NCI-H2196 treated with DMSO at 0.1 percent for 48 hours (cell line): ENCODE measurements at regions not wholly inside any gene's neighbourhood (a gene's known extent, or its start where the extent isn't known, plus 50 kb on each side); places are given as distances from the start of the nearest gene placed in this dataset.

Experiments
- DNase-seq: peaks from one replicate; lab custom pipeline; 2025; ENCODE audit not compliant: unreplicated experiment; lab: John Stamatoyannopoulos, UW

DNA sequence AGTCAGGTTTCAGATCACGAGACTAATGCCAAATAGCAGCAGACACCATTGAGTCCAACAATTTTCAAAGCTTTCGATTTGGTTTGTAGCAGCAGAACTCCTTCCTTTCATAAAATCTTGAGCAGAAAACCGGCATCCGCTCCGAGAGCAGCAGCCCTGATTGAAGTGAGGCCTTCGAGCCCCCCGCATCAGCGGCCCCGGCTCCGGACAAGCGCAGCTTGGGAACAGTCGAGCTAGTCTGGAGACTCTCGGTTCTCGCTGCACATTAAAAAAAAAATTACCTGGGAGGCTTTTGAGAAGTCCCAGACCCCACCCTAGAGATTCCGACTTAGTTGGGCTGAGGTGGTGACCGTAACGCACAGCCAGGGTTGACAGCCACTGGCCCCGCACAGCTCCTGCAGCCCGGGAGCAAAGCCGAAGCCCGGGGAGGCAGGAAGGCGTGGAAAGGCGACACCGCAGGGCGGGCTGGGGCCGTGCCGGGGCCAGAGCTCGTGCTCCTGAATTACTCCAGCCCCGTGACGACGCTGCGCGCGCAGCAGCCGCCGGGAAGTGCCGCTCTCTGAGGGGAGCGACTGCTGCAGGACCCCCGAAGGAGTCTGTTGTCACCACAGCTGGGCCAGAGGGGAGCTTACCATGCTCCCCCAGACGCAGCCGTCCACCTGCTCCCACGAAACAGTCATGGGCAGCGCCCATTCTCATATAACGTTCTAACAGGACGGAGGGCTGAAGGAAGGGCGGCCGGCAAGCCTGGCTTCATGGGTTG, 57.8 kb downstream of the SPATA19 start:
- DNase-seq = no peak

DNA sequence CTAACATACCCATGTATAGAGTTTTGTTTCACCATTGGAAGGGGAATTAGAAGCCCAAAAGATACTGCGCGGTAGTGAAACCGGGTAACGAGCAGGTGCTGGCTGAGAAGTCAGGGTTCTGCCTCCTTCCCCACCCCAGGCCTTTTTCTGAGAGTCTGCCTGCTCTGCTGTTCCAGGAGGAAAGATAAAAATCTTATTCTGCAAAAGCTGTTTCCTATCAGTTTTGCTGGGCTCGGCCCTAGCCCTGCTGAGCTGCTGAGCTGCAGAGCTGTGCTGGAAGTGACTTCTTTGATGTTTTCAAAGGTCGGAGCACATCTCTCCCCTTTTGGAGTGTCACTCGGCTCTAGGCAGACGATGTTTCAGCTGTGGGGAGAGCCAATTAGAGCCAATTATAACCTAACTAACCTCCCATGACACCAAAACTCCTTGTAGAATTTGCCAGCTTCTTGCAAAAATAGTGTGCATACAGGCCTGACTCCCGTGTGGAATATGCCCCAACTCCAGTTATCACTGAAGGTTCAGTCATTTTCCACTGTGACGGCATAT, 59.4 kb downstream of the SPATA19 start:
- no peak for DNase-seq

DNA sequence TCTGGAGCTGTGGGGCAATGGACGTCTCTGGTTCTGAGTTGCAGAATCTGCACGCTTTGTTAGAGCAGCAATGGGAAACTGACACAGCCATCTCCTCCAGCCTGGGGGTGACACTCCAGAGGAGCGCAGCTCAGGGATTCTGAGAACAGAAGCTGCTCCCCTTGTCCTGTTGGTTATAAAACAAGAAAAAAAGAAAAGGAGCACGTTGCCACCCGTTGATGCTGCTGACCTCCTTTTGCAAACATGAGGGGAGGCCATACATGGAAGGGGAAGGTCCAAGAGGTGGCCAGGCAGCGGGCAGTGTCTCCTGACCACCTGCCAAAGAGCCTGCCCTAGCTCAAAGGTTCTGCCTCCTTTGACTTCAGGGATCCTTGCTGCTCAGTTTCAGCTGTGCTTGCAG, 61.0 kb downstream of the SPATA19 start:
- DNase-seq = no peak

DNA sequence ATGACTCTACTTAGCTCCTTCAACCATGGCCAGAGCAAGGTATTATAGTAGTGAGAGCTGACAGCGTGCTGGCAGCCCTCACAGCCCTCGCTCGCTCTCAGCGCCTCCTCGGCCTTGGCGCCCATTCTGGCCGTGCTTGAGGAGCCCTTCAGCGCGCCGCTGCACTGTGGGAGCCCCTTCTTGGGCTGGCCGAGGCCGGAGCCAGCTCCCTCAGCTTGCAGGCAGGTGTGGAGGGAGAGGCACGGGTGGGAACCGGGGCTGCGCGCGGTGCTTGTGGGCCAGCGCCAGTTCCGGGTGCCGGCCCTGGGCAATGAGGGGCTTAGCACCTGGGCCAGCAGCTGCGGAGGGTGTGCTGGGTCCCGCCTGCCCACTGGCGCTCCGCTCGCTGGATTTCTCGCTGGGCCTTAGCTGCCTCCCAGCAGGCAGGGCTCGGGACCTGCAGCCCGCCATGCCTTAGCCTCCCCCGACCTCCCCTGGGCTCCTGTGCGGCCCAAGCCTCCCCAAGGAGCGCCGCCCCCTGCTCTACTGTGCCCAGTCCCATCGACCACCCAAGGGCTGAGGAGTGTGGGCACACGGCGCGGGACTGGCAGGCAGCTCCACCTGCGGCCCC, 63.1 kb downstream of the SPATA19 start:
- no peak for DNase-seq

DNA sequence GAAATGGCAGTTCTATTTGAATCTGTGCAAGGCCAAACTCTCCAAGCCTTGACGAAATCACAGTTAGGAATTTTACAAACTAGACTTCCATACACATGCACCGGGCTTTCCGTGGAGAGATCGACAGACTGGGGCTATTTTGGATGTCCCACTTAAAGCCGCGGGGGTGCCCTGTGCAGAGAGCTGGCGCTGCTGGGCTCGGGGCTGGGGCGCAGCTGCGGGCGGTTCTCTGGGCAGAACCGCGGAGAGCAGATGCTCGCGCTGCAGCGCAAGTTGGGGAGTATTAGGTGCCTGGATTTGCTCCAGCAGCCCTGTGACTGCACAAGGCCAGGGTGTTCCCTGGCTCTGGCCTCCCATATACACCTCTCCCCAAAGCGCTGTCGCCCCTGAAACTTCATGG, 67.2 kb downstream of the SPATA19 start:
- DNase-seq = no peak

DNA sequence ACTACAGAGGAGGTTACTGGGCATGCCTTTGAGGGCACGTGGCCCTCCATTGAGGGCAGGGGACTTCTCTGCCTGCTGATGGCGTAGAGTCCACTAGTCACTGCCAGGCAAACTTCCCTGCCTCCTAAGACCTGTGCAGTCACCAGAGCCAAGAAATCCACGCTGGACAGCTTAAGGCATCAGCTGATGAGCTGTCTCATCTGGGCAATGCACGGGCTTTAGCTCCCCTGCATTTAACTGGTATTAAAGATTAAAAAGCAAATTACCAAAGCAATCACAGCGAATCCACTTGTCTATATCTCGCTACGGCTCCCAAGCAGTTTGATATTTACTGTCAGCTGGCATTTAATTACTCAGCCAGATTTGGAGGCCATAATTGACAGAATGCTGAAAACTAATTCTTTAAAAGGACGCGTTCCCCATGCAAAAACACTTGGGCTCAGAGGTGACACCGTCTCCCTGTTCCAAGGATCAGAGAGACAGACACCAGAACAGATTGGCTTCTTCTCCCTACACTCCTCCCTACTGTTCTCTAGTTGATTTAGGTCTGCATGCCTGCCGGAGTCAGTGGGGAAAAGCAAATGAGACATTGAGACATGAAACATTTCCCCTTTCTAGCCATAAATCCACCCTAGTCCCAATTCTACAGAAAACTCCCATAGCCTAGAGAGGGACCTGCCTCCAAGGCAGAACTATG, 68.5 kb downstream of the SPATA19 start:
- no peak for DNase-seq

DNA sequence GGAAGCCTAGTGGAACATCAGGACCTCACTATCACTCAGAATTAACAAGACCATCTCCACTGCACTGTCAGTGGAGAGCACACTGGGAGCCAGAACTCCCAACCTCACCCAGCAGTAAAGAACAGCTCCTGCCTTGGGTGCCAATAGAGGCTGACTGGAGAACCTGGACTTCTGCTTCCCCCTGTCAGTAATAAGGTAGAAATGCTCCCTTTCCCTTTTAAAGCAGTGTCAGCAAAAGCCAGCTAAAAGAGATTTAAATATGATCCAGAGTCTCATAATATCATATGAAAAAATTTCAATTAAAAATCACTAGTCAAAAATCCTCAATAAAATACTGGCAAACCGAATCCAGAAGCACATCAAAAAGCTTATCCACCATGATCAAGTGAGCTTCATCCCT, 82.8 kb downstream of the SPATA19 start:
- no peak for DNase-seq

DNA sequence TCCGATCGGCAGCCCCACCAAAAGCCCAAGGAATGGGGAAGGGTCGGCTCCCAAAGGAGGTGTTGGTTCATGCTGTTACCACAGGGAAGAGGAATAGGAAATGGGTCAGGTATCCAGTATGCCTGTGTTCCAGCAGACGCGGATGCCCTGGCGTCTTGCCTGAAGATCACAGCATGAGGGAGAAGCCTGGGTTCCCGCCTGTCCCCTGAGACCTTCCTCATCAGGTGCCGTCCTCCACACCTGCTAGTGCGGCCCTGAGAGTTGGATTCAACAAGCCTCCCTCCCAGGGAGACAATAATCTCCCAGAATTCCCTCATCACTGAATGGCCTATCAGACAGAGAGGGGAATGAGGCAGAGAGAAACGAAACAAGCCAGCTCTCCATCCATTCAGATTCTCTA, 92.2 kb downstream of the SPATA19 start:
- no peak for DNase-seq

DNA sequence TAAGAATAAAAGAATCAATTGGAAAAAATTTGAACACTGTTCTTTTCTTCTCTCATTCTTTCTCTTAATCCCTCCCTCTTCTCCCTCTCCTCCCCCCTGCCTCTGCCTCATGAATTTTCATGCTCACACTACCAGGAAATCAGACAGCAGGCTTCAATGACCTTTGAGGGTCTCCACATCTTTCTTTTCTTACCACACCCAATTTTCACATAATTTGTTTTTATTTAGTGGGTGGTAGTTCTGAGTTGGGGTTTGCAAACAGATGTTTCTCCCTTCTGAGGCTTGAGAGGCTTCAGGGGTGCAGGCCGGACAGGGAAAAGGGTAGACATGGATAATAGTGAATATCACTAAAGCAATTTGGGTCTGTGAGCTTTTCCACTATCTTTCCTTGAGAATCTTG, 95.5 kb downstream of the SPATA19 start:
- DNase-seq = no peak

DNA sequence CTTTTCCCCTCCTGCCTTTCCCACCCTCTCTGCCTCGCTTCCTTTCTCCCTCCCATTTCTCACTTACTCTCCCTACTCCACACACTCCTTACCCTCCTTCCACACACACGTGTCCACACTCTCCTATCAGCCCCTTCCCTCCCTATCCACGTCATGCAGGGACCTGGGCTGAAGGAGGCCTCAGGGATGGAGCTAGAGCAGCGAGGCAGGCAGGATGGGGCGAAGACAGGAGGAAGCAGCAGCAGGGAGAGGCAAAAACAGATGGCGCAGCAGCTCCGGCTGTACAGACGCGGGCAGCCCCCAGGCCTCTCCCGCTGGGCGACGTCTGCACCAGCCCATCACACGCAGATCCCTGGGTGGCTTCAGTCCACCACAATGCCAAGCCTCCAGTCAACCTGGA, 97.9 kb downstream of the SPATA19 start:
- no peak for DNase-seq

DNA sequence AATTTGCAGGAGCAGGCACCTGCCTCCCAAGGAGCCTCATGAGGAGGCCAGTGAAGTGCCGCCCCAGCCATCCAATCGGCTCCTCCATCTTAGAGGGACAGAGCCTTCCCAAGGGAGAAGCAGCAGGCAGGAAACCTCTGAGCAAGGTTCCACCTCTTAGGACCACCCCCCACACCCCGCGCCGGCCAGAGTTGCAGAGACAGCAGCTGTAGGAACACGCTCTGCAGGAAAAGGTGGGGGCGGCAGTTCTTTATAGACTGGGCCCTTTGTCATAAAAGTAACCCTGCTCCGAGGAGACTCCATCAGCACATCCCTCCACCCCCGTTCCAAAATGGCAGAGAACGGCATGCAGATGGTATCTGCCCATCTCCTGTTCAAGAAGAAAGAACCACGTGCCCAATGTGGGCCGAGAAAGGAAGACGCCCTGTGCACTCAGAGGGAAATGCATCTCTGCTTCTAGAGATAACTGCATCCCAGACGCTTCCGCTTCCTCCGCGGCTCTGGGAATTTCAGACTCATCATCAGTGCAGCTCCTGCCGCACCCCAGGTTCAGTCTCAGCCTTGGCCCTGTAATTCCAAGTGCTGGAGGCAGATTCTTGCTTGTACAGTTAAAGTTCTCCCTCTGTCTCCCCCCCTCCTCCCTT, 98.5 kb downstream of the SPATA19 start:
- no peak for DNase-seq

DNA sequence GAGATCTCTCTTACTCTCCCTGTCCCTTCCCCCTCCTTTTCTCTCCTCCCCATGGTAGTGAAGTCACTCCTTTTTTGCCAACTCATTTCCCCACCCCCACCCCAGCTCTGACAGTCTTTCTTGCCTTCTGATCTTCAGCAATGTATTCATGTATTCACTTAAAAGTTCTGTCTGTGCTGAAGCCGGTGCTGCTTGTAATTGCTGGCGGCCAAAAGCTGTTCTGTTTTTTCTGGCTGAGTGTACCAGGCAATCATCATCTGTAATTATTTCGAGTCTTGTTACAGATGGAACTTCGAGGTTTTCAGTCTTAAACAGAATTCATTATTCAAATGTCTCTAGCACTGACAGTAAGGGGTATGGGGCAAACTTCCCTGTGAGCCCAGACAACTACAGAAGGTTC, 99.5 kb downstream of the SPATA19 start:
- DNase-seq = no peak

DNA sequence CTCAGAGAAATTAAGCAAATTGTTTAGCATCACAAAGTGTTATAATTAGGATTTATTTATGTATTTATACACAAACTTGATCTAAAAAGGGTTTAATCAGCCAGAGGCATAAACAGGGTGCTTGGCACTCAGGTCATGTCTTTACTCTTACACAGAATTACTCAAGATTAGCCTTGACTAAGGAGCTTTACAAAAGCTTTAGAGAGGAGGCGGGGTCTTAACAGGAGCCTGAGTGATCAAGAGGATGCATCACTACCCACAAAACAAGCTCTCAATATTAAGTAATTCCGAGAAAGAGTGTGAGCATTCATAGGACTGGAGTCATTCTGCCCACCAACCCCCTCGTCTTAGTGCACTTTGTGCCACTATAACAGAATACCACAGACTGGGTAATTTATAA, 103.0 kb downstream of the SPATA19 start:
- DNase-seq = no peak

DNA sequence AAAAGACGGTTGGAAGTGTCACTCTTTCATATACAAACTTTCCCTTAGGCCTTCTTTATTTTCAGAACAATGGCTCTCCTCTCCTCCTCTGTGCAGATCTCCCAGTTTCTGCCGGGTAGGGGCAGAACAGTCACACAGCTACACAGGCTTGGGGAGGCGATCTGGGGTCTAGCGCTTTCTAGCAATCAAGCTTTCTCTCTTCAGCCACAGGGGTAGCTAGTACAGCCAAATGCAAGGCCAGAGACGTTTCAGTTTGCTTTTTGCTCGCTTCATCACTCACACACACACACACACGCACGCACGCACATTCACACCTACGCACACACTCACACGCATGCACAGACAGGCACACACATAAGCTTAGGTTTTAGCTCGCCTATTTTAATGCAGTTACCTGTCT, 104.3 kb downstream of the SPATA19 start:
- no peak for DNase-seq

DNA sequence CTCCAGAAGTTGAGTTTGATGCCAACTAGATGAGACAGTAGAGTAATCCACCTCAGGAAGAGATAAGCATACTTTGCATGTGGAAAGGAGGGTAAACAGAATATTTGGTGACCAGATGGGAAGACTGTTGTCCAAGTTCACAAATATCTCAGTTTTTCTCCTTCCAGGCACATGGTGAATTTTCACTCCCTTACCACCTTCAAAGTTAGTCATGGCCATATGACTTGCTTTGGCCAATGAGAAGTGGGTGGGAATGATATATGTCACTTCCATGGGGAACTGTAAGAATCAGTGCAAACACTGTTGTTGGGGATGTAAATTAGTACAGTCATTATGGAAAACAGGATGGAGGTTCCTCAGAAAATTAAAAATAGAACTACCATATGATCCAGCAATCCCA, 105.8 kb downstream of the SPATA19 start:
- no peak for DNase-seq

DNA sequence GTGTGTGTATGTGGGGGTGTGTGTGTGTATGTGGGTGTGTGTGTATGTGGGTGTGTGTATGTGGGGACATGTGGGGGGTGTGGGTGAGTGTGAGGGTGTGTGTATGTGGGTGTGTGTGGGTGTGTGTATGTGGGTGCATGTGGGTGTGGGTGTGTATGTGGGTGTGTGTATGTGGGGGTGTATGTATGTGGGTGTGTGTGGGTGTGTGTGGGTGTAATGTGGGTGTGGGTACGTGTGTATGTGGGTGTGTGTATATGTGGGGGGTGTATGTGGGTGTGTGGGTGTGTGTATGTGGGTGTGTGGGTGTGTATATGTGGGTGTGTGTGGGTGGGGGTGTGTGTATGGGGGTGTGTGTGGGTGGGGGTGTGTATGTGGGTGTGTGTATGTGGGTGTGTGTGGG, 106.7 kb downstream of the SPATA19 start:
- no peak for DNase-seq

DNA sequence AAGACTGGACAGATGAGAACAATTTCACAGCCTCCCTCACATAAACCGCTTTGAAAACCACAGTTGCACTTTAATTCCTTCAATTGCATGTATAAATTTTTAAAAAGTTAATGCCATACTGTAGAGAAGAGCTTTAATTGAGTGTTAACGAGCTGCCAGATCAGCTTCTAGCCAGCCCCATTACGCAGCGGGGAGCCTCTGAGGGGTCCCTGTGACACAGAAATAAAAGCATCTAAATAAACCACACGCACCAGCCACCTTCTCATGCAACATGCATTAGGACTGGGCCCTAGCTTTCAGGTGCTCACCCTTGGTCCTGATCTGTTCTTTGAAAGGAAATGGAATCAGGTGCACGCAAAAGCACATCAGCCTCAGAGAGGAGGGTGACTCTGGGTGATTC, 111.7 kb downstream of the SPATA19 start:
- DNase-seq = no peak

DNA sequence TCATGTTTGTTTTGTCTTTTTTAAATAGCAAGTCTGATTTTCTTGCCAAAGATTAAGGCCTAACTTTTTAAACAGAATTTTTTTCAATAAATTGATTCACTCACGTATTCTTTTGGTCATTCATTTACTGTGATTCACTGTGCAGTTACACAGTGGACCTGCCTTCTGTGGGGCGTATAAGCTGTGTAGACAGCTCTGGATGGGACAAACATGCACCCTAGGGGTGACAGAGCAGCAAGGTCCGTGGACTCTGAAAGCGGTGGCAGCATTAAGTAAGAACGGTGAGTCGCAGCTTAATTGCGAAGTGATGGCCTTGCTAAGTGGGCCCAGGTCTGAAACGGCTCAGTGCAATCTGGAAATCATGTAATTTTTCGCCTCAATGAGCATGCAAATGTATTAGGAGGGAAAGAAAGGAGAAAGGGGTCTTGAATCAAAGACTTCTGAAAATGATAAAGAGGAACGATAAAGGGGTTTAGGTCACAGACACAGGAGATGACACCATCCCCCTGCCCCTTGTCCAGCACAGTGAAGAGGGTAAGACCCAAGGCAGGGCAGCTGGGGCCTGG, 113.1 kb downstream of the SPATA19 start:
- DNase-seq = no peak

DNA sequence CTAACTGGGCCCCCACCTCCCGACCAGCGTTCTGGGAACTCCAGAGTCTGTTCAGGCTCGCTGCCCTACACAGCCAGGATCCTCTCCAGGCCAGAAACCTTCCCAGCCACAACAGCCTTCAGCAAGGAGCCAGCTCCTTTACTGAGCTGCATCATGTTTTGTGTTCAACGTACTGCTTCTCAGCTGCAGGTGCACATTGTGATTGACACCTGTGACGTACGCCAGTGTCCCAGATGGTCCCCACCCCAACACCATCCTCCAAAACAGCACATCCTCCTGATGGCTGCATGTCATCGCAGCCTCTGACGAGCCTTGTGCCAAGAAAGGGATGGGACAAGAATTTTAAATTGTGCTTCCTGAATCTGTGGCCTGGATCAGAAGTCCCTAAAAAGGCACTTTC, 117.5 kb downstream of the SPATA19 start:
- DNase-seq = no peak

DNA sequence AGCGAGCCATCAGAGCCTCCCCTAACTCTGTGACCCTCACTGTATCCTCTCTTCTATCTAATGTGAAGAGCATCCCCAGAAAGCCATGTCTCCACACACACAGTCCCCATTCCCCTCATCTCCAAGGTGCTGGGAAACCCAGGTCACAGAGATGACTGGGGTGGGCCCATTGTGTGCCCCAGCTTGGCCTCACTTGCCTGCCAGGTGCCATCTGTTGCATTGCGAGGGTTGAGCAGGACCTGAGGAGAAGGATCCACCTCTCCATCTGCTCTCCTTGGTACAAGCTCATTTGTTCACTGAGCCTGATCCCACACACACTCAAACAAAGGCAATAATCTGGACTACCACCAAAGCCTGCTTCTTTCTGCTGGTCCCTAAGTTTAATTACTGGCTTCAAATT, 118.8 kb downstream of the SPATA19 start:
- DNase-seq = no peak

DNA sequence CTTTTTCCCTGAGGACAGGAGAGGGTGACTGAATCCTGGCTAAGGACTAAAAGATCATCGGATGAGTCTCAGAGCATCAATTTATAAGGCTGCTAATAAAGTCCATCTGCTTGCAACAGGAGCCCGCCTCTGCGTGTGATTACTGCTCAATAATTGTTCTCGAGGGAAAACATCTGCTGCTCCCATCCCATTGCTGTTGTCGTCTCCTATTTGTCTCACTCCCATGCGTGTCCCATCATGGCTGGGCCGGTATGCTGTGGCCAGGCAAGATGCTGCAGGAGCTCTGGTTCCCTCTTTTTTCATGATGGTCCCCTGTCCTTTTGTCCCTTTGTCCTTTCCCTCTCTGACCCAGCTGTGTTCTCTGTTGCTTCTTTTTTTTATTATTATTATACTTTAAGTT, 121.2 kb downstream of the SPATA19 start:
- no peak for DNase-seq
